Activated CD8-positive, alpha-beta memory T cell treated with anti-CD3 and anti-CD28 coated beads for 1 hour (primary cell): ENCODE measurements at regions not wholly inside any gene's neighbourhood (a gene's known extent, or its start where the extent isn't known, plus 50 kb on each side); places are given as distances from the start of the nearest gene placed in this dataset.

Source experiments
- DNase-seq, 2 donors: peaks; one replicate each; pipeline ENCODE4 v3.0.0-alpha.2; 2020; ENCODE audit warnings: low read depth in 1 of 2; ENCODE audit errors: extremely low read depth in 1 of 2

DNA sequence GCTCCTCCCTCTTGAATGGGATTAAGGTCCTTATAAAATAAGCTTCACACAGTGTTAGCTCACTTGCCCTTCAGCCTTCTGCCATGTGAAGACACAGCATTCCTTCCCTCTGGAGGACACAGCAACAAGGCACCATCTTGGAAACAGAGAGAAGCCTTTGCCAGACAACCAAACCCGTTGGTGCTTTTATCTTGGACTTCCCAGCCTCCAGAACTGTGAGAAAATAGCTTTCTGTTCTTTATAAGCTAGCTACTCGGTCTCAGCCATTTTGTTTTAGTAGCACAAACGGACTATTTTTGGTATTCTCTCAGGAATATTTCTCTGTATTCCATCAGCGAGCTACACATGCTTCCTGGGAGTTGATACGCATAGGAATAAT, 58.6 kb upstream of the IRF2BP2 start:
- no peak for DNase-seq

DNA sequence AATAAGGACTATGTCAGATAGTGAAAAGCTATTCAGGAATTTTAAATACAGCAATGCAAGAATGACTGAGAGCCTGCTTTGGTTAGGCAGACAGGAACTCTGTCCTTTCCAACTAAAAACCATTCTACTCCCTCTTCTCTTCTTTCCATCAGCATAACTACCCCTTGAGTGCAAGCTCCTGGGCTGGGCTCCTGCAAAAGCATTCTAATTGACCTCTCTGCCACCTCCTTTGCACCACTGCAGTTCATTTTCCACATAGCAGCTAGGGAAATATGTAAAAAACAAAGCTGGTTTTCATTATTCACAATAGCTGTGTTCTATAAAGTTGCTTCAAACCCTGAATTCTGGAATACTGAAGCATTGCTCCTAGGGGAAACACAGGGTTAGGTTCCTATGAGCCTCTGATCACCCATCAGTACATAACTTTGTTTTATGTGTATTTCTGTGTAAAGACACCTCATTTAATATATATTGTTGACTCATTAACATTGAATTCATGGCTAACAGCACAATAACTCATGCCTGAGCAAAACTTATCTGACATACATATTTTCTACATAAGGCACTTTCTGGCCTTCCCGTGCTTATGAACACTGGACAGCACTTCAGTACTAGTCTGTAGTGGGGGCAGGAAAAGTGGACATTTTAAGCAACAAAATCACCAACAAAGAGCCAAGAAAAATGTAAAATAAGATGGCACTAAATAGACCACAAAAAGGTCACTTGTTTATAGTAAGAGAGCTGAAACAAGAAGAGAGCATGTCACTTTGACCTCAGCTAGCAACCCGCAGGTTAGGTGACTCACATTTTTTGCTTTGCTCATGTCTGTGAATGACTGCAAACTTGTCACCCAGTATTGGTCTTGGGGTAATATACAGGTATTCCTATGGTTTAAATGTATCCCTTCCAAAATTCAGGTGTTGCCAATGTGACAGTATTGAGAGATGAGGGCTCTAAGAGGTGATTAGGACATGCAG, 57.9 kb upstream of the IRF2BP2 start:
- DNase-seq, result no peak

DNA sequence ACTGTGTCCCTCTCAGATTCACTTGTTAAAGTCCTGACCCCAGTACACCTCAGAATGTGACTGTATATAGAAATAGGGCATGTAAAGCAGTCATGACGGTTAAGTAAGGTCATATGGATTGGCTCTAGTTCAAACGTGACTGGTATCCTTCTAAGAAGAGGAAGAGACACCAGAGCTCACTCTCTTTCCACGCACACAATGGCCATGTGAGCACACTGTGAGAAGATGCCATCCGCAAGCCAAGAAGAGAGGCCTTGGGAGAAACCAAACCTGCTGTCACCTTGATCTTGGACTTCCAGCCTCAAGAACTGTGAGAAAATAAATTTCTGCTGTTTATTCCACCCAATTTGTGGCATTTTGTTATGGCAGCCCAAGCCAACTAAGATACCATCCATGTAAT, 56.8 kb upstream of the IRF2BP2 start:
- DNase-seq, result no peak

DNA sequence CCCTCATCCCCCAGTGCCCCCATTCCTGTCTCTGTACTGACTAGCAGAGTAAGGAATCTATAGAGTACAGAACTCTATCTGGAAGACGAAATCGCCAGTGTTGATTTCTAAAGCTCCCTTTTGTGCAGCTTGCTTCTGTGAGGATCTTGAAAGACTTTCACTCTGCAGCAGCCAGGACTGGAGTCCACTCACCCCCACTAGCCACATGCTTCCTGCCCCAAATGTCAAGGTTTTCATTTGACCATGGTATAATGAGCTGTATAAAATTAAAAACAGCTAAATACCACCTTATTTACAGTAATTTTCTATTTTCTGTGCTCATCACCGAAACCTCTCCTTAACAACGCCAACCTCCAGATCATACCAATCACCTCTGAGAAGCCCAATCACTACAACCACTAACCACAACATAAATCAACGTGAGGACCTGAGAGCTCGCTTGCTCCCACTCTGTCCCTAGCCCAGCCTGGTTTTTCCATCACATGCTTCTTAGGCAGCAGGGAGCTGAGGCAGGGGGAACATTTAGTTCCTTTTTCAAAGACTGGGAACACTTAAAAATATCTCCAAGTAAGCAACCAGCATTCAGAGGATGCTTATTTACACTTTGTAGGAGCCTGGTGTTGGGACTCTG, 56.1 kb upstream of the IRF2BP2 start:
- no peak for DNase-seq

DNA sequence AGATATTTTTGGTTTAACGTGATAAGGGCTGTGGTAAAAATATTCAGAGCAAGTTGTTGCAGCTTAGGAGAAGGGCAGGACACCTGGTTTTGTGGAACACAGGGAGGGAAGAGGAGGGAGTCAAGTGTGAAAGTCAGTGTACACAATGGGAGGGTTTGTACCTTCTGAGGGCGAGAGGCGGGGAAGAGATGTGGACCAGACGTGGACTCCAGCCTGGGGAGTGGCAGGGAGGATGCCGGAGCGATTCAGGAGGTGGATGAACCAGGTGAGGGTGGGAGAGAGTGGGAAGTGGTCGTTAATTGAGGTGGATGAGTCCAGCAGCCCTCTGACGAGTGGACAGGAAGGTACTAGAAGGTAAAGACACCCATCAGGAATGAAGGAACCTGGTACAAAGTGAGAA, 52.2 kb upstream of the IRF2BP2 start:
- DNase-seq, result no peak

DNA sequence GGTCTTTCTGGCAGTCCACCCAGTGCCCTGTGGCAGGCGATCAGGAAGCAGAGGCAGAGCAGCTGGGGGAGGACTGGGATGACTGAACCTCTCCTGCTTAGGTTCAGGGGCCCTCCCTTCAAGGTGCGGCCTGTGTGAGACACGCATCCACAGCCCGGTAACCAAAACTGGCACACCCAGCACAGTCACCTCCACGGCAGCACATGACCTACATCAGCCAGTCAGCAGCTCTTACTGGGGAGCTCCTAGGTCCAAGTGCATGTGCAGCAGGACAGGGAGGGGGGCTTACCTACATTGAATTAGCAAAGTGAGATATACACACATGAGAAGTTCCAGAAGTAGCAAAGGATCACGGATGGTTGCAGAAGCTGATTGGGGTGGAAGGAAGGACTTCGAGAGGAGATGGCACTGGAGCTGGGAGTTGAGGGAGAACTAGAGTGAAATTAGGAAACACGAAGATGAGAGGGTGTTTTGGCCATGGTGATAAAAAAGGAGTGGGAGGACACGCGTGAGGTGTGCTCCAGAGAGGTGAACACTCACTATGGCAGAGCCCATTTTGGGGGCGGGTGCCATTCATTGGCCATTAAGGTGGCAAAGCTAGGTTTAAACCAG, 51.4 kb upstream of the IRF2BP2 start:
- no peak for DNase-seq

DNA sequence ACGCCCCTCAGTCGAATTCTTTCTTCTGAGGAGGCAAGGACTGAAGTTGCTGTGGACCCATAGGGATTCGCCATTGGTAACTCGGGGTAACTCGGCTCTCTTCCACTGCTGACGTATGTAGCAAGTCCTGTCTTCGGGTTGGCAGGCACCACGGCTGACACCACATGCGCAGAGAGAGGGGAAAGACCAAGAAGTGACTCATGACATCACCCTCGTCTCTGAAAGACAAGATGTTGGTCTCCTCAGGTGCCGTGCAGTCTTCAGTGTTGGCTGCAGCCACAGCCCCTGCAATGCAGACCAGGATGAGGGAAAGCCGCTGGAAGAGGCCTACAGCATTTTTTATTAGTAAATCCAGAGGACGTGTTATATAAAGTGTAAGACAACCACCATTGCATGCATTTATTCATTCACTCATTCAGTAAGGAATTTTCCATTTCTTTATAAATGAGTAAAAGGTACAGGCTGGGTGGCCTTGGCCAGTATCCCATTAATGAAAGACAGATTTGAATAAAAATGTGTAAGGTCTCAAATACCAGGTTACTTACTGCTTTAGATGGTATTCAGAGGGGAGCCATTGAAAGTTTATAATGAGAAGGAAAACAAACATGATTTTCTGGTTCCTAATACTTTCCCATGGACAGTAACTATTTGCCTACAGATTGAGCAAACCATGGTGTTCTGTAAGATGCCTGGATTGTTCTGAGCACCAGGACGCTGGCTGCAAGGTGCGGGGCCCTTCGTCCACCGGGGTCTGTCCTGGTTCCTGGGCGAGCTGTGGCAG, 50.7 kb upstream of the IRF2BP2 start:
- DNase-seq, result no peak
